Neuronal stem cell (in vitro differentiated cells): ENCODE measurements at regions not wholly inside any gene's neighbourhood (a gene's known extent, or its start where the extent isn't known, plus 50 kb on each side); places are given as distances from the start of the nearest gene placed in this dataset.
A peak's percentile ranks its signal among the peaks of the same experiment; 100 is the strongest.

Experiments used
- DNase-seq: peaks from one replicate; pipeline ENCODE4 v3.0.0-alpha.2; 2013; ENCODE audit warnings: low spot score
- H2AFZ ChIP-seq: one replicate; pipeline ENCODE4 v1.6.1; 2013; ENCODE audit warnings: mild to moderate bottlenecking, low read length, inconsistent platforms
- H2AK5ac ChIP-seq: 2 replicates; pipeline ENCODE4 v1.6.1; 2013; ENCODE audit warnings: low read depth, mild to moderate bottlenecking, inconsistent platforms, low read length, moderate library complexity, mixed read lengths
- H2BK120ac ChIP-seq: 2 replicates; pipeline ENCODE4 v1.6.1; 2013; ENCODE audit warnings: low read depth, mild to moderate bottlenecking, inconsistent platforms, low read length, moderate library complexity, mixed read lengths
- H2BK12ac ChIP-seq: one replicate; pipeline ENCODE4 v1.6.1; 2013; ENCODE audit warnings: low read length, inconsistent platforms
- H2BK15ac ChIP-seq: 2 replicates; pipeline ENCODE4 v1.6.1; 2013; ENCODE audit warnings: mild to moderate bottlenecking, low read length, inconsistent platforms, mixed read lengths
- H2BK5ac ChIP-seq: one replicate; pipeline ENCODE4 v1.6.1; 2013; ENCODE audit warnings: inconsistent platforms, mild to moderate bottlenecking, low read length, moderate library complexity
- H3K14ac ChIP-seq: one replicate; pipeline ENCODE4 v1.6.1; 2013; ENCODE audit warnings: low read length, inconsistent platforms
- H3K18ac ChIP-seq: 2 replicates; pipeline ENCODE4 v1.6.1; 2013; ENCODE audit warnings: low read length, inconsistent platforms
- H3K23ac ChIP-seq: 2 replicates; pipeline ENCODE4 v1.6.1; 2013; ENCODE audit warnings: low read depth, mild to moderate bottlenecking, mixed read lengths, low read length, inconsistent platforms; ENCODE audit not compliant: poor library complexity
- H3K27ac ChIP-seq: replicated peaks from 3 replicates; pipeline ENCODE4 v1.5.1; 2013; ENCODE audit warnings: low read length, inconsistent platforms
- H3K27me3 ChIP-seq, 3 experiments: 2 replicates each; pipeline ENCODE4 v1.6.1; 2013; ENCODE audit warnings: low read length in 3 of 3, mild to moderate bottlenecking in 2 of 3, inconsistent platforms in 1 of 3, low read depth in 1 of 3, mixed read lengths in 1 of 3, moderate library complexity in 1 of 3; ENCODE audit not compliant: control insufficient read depth in 3 of 3, insufficient read depth in 3 of 3
- H3K36me3 ChIP-seq, 2 donors: replicated peaks in 1 of 2; 2 replicates each; pipeline ENCODE4 v1.6.1; 2013; ENCODE audit warnings: low read length in 2 of 2; ENCODE audit not compliant: control insufficient read depth in 2 of 2, insufficient read depth in 2 of 2
- H3K4ac ChIP-seq: 2 replicates; pipeline ENCODE4 v1.6.1; 2013; ENCODE audit warnings: inconsistent platforms, mild to moderate bottlenecking, low read length, moderate library complexity
- H3K4me1 ChIP-seq, 2 donors: 1 replicate in 1 of 2; 2 replicates in 1 of 2; pipeline ENCODE4 v1.6.1; 2013; ENCODE audit warnings: low read length in 2 of 2, low read depth in 1 of 2; ENCODE audit not compliant: control insufficient read depth in 2 of 2, insufficient read depth in 1 of 2
- H3K4me2 ChIP-seq: one replicate; pipeline ENCODE4 v1.6.1; 2013; ENCODE audit warnings: mild to moderate bottlenecking, low read length, inconsistent platforms; ENCODE audit not compliant: insufficient read depth, poor library complexity, severe bottlenecking
- H3K4me3 ChIP-seq, 2 donors: 2 replicates each; pipeline ENCODE4 v1.5.1; 2013; ENCODE audit warnings: low read length in 2 of 2, mild to moderate bottlenecking in 2 of 2, inconsistent platforms in 1 of 2, moderate library complexity in 1 of 2
- H3K79me1 ChIP-seq: one replicate; pipeline ENCODE4 v1.6.1; 2013; ENCODE audit warnings: low read depth, mild to moderate bottlenecking, inconsistent platforms, low read length, moderate library complexity
- H3K9ac ChIP-seq: one replicate; pipeline ENCODE4 v1.6.1; 2013; ENCODE audit warnings: mild to moderate bottlenecking, low read depth, low read length, inconsistent platforms; ENCODE audit not compliant: poor library complexity
- H3K9me3 ChIP-seq, 2 donors: replicated peaks in 1 of 2; 2 replicates each; pipeline versions ENCODE3 to v1.6.1; 2013; ENCODE audit warnings: low read length in 2 of 2, mild to moderate bottlenecking in 2 of 2, inconsistent platforms in 1 of 2, low read depth in 1 of 2, mixed read lengths in 1 of 2, moderate library complexity in 1 of 2; ENCODE audit not compliant: control insufficient read depth in 2 of 2, insufficient read depth in 1 of 2
- H4K8ac ChIP-seq: one replicate; pipeline ENCODE4 v1.6.1; 2013; ENCODE audit warnings: low read depth, mild to moderate bottlenecking, inconsistent platforms, low read length, moderate library complexity
- H4K91ac ChIP-seq: one replicate; pipeline ENCODE4 v1.6.1; 2013; ENCODE audit warnings: low read length, low read depth, mild to moderate bottlenecking, inconsistent platforms; ENCODE audit not compliant: poor library complexity
- WGBS, 2 donors: extraction: QIAGEN DNeasy Blood & Tissue Kit; methylation state at CpG; one replicate each; pipeline ENCODE4 v1.1.7; 2013; ENCODE audit warnings: missing lambda C conversion rate in 2 of 2, mixed read lengths in 1 of 2; ENCODE audit not compliant: insufficient read length in 2 of 2, insufficient replicate concordance in 1 of 2; ENCODE audit errors: extremely low coverage in 2 of 2; 5-methylcytosine and 5-hydroxymethylcytosine counted together

- no peak overlapping the region for H2AFZ ChIP-seq
- WGBS, 2 donors = no CpG with 5 or more reads among the region's 11 CpGs
- H3K79me1 ChIP-seq = peaks cover 4% of the 10 kb centered on the region
- H3K18ac ChIP-seq = peak overlapping the region; percentile 49
- no peak overlapping the region for H2BK15ac ChIP-seq
- H3K4ac ChIP-seq = no peak overlapping the region
- no peak overlapping the region for H2BK12ac ChIP-seq
- no peak overlapping the region for H3K9ac ChIP-seq
- no peak overlapping the region for H2AK5ac ChIP-seq
- H4K91ac ChIP-seq = no peak overlapping the region
- H3K23ac ChIP-seq = no peak overlapping the region
- H3K14ac ChIP-seq = no peak overlapping the region
- H3K9me3 ChIP-seq = no peaks in the 10 kb centered on the region
- H3K27ac ChIP-seq = no peak overlapping the region
- DNase-seq = no peak
- no peaks in the 10 kb centered on the region for H3K27me3 ChIP-seq
- H4K8ac ChIP-seq = no peak overlapping the region
- no peak overlapping the region for H2BK120ac ChIP-seq
- no peak overlapping the region for H3K4me3 ChIP-seq
- no peaks in the 10 kb centered on the region for H3K4me1 ChIP-seq
- no peak overlapping the region for H3K4me2 ChIP-seq
- no peak overlapping the region for H2BK5ac ChIP-seq
- H3K36me3 ChIP-seq = no peaks in the 10 kb centered on the region
These were observed 529.1 kb downstream of the TCERG1L start for GRCh38 chr10:130782467-130782866.

DNA sequence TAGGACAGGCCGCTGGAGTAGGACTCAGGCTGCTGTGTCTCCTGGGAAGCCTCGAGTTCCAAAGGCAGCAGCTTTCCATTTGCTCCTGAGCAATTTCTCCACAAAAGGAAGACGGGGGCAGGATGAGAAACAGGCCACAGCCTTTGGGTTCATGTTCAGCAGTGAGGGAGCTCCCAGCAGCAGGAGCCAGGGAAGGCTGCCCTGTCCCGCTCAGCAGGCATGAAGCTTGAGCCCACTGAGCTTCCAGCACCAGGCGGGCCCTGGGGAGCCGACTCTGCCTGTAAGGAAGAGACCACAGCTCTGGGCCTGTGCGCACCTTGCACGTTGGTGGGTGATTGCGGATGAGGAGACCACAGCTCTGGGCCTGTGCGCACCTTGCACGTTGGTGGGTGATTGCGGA lies 527.2 kb downstream of the TCERG1L start:
- Histone ChIP-seq H3K36me3 (no peaks in the 10 kb centered on the region), H3K9ac (peak overlapping the region; percentile 18), H2BK12ac (no peak overlapping the region), H3K18ac (no peak overlapping the region), H3K79me1 (peaks cover 4% of the 10 kb centered on the region), H3K4me1 (peaks cover 0 to 3% of the 10 kb centered on the region in 2 donors), H3K4me3 (no peak overlapping the region), H2AFZ (no peak overlapping the region), H3K14ac (no peak overlapping the region), H3K9me3 (no peaks in the 10 kb centered on the region), H3K4ac (no peak overlapping the region), H3K23ac (no peak overlapping the region), H2BK5ac (no peak overlapping the region), H2AK5ac (no peak overlapping the region), H3K4me2 (no peak overlapping the region), H3K27me3 (no peaks in the 10 kb centered on the region), H2BK15ac (no peak overlapping the region), H2BK120ac (no peak overlapping the region), H4K91ac (no peak overlapping the region), H3K27ac (no peak overlapping the region), H4K8ac (no peak overlapping the region)
- no CpG with 5 or more reads among the region's 12 CpGs for WGBS, 2 donors
- no peak for DNase-seq

DNA sequence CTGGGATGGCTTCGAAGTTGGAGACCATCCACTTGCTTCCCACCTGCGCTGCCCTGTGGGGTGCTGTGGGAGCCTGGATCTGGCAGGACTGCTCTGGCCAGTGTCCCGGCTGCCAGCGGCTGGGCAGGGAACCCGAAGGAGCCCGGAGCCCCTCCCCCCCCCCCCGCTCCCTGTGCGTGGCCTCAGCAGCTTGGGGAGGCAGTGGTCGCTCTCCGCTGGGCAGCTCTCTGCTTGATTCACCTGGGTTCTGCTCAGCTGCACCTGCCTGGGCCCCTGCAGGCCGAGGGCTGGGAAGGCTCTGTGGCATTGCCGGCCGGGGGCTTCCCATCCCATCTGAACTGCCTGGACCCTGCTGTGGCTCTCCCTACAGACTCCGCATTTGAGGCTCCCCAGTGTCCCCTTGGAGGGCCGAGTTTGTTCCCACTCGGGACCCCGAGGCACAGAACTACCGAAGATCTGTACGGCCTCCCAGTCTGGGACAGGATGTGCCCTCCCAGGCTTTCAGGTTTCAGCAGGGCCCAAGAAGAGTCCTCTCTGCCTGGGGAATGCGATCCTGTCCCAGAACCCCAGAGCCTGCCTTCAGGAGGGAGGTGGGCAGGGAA lies 525.1 kb downstream of the TCERG1L start:
- Histone ChIP-seq H3K23ac (peak overlapping the region; percentile 65), H2BK5ac (no peak overlapping the region), H2BK15ac (no peak overlapping the region), H3K4me2 (no peak overlapping the region), H2AFZ (no peak overlapping the region), H3K9me3 (peaks cover 0 to 11% of the 10 kb centered on the region in 2 donors), H4K8ac (no peak overlapping the region), H3K36me3 (peaks cover 0 to 3% of the 10 kb centered on the region in 2 donors), H2BK120ac (no peak overlapping the region), H3K14ac (no peak overlapping the region), H3K4me3 (no peak overlapping the region), H2AK5ac (no peak overlapping the region), H2BK12ac (no peak overlapping the region), H4K91ac (no peak overlapping the region), H3K27me3 (peaks cover 0 to 2% (median 0%) of the 10 kb centered on the region in 3 experiments), H3K4me1 (peaks cover 0 to 5% of the 10 kb centered on the region in 2 donors), H3K27ac (no peak overlapping the region), H3K4ac (no peak overlapping the region), H3K18ac (peak overlapping the region; percentile 44), H3K79me1 (peaks cover 7% of the 10 kb centered on the region), H3K9ac (no peak overlapping the region)
- no CpG with 5 or more reads among the region's 20 CpGs for WGBS, 2 donors
- no peak for DNase-seq

DNA sequence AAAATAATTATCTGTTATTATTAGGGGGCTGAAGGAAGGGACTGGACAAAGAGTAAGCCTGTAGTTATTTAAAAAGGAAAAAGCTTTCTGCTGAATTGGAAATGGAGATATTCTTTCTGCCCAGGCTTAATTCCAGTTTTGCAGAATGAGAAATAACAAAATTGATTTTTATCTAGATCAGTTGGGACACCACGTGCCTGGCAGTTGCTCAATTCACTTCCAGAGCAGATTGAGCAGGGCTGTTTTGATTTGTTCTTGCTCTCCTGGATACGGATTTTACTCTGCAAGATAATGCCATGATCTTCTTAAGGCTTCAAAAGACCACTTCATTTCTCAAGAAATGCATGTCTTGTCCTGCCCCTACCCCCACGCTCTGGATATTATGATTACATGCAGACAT lies 524.3 kb downstream of the TCERG1L start:
- peaks cover 0 to 5% of the 10 kb centered on the region in 2 donors for H3K4me1 ChIP-seq
- no peak overlapping the region for H3K23ac ChIP-seq
- no peak overlapping the region for H2BK120ac ChIP-seq

More for the DNA sequence above, 524.3 kb downstream of the TCERG1L start:
- H3K4me3 ChIP-seq = no peak overlapping the region
- WGBS, 2 donors = no CpG with 5 or more reads among the region's 3 CpGs
- no peak overlapping the region for H2AFZ ChIP-seq
- no peak overlapping the region for H3K4ac ChIP-seq
- H3K9ac ChIP-seq = no peak overlapping the region
- no peak overlapping the region for H2BK15ac ChIP-seq
- H2AK5ac ChIP-seq = no peak overlapping the region
- H3K9me3 ChIP-seq = peaks cover 0 to 19% of the 10 kb centered on the region in 2 donors
- H3K4me2 ChIP-seq = no peak overlapping the region
- H3K27me3 ChIP-seq = peaks cover 0 to 2% (median 0%) of the 10 kb centered on the region in 3 experiments
- H3K27ac ChIP-seq = no peak overlapping the region
- DNase-seq = no peak
- H3K36me3 ChIP-seq = peaks cover 0 to 3% of the 10 kb centered on the region in 2 donors
- no peak overlapping the region for H2BK12ac ChIP-seq
- no peak overlapping the region for H4K8ac ChIP-seq
- H3K79me1 ChIP-seq = peaks cover 4% of the 10 kb centered on the region
- no peak overlapping the region for H2BK5ac ChIP-seq
- no peak overlapping the region for H3K18ac ChIP-seq
- H4K91ac ChIP-seq = no peak overlapping the region
- no peak overlapping the region for H3K14ac ChIP-seq
